ENCODE measurements at regions not wholly inside any gene's neighbourhood (a gene's known extent, or its start where the extent isn't known, plus 50 kb on each side); places are given as distances from the start of the nearest gene placed in this dataset.

DNA sequence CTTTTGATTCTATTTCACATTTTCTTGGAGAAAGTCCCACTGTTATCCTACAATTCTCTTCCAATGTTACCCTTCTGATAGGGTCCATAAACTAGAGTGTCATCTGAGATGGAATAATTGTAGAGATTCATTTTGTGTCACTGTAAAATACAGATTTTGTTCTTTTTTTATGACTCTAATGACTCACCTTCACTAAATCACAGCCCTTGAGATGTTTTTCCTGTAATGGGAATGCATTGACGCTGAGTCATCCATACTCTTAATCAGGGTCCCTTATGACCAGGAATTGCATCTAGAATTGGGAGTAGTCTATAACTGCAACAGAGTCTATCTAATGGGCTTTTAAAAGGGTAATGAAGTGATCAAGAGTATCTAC is 315.5 kb downstream of the TGFB2 start:
- Mint-ChIP-seq H3K4me3 (no peak overlapping the region), H3K9me3 (no peaks in the 10 kb centered on the region), H3K27ac (no peak overlapping the region), H3K36me3 (ENCODE audit: low read depth) (no peaks in the 10 kb centered on the region), H3K27me3 (no peaks in the 10 kb centered on the region), H3K4me1 (ENCODE audit: low read depth) (no peaks in the 10 kb centered on the region)
- intact Hi-C loops (cut with micrococcal nuclease): no loop called here
- TF ChIP-seq, protein P1, sequence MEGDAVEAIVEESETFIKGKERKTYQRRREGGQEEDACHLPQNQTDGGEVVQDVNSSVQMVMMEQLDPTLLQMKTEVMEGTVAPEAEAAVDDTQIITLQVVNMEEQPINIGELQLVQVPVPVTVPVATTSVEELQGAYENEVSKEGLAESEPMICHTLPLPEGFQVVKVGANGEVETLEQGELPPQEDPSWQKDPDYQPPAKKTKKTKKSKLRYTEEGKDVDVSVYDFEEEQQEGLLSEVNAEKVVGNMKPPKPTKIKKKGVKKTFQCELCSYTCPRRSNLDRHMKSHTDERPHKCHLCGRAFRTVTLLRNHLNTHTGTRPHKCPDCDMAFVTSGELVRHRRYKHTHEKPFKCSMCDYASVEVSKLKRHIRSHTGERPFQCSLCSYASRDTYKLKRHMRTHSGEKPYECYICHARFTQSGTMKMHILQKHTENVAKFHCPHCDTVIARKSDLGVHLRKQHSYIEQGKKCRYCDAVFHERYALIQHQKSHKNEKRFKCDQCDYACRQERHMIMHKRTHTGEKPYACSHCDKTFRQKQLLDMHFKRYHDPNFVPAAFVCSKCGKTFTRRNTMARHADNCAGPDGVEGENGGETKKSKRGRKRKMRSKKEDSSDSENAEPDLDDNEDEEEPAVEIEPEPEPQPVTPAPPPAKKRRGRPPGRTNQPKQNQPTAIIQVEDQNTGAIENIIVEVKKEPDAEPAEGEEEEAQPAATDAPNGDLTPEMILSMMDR (IDR thresholded peaks at IDR 0.05): no peak
- ChIA-PET POLR2A (no interaction called here), CTCF (no interaction called here)
- ATAC-seq (no peak), DNase-seq (no peak)

DNA sequence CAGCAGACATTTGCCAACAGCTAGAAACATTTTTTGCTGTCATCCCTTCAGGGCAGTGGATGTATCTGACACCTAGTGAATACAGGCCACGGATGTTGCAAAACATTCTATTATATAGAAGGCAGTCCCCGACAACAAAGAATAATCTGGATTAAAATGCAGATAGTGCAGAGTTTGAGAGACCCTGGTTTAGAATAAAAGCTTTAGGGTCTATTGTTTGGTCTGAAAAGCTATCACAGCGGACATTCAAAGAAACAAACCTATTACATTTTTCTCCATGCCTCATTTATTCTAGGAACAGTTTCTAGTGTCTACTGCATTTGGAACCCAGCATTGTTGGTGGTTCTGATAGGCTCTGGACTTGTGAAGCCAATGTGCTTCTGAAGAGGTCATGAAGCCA is 316.3 kb downstream of the TGFB2 start:
- POLR2A ChIA-PET: no interaction called here
- no peak for ATAC-seq
- Mint-ChIP-seq H3K36me3 (ENCODE audit: low read depth) (no peaks in the 10 kb centered on the region), H3K27ac (no peak overlapping the region), H3K9me3 (no peaks in the 10 kb centered on the region), H3K4me1 (ENCODE audit: low read depth) (no peaks in the 10 kb centered on the region), H3K27me3 (no peaks in the 10 kb centered on the region), H3K4me3 (no peak overlapping the region)
- TF ChIP-seq, protein P1 (IDR thresholded peaks at IDR 0.05): no peak
- CTCF ChIA-PET: no interaction called here
- DNase-seq: no peak
- intact Hi-C loops (cut with micrococcal nuclease): no loop called here

DNA sequence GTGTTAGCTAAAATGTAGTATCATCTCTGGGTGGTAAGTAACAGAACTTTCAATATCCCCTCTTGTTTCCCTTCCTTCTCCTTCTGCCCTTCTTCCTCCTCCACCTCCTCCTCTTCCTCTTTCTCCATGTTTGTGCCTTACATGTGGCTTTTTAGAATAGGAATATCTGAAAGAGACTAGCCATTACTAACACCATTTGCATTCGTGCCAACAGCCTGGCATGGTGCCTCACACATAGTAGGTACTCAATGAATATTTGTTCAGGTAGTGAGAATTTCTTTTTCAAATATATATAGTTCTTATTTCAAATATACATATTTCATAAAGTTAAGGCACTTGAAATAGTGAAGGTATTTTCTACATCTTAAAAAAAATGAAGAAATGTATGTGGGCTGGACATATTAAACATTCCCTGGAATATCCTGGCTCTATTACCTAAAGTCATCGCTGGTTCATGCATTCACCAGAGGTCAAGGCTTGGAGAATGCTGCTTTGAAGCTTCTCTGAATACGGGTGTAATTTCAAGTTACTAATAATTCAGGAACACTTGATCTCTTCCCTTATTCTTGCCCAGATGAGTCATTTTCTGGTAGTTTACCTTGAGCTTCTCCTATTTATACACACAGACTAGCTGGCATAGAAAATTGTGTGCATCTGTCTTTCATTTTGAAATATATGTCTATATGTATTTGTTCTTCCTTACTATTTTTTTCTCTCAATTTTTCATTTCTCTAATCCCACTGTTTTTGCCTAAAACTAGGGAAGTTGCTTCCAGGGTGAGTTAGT is 319.4 kb downstream of the TGFB2 start:
- ChIA-PET POLR2A (no interaction called here), CTCF (no interaction called here)
- Mint-ChIP-seq H3K27me3 (no peaks in the 10 kb centered on the region), H3K27ac (no peak overlapping the region), H3K4me1 (ENCODE audit: low read depth) (no peaks in the 10 kb centered on the region), H3K9me3 (peaks cover 2% of the 10 kb centered on the region), H3K36me3 (ENCODE audit: low read depth) (no peaks in the 10 kb centered on the region), H3K4me3 (no peak overlapping the region)
- ATAC-seq (no peak), DNase-seq (no peak)
- intact Hi-C loops (cut with micrococcal nuclease): no loop called here
- TF ChIP-seq, protein P1 (IDR thresholded peaks at IDR 0.05): no peak

DNA sequence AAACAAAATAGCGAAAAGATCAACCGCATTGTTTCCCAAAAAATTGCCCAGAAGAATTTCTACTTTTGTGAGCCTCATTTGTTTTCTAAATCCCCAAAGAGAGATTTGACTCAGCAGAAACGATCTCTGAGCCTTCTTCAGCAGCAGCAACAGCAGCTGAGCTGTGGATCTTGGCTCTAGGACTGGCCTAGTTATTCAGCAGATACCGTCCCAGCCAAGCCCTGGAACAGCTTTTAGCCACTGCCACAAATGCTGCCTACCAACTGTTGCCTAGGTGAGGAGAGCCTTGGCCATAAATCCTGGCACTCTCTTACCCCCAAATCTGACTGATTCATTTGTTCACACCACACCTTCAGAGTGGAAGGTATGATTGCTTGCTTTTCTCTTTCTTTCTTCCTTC is 320.1 kb downstream of the TGFB2 start:
- DNase-seq (no peak), ATAC-seq (no peak)
- H3K27me3 Mint-ChIP-seq: no peaks in the 10 kb centered on the region
- CTCF ChIA-PET: no interaction called here
- no peak overlapping the region for H3K27ac Mint-ChIP-seq
- H3K9me3 Mint-ChIP-seq: peaks cover 3% of the 10 kb centered on the region
- intact Hi-C loops (cut with micrococcal nuclease): no loop called here
- H3K4me1 Mint-ChIP-seq (ENCODE audit: low read depth): no peaks in the 10 kb centered on the region
- no peaks in the 10 kb centered on the region for H3K36me3 Mint-ChIP-seq (ENCODE audit: low read depth)
- H3K4me3 Mint-ChIP-seq: no peak overlapping the region
- POLR2A ChIA-PET: no interaction called here
- TF ChIP-seq, protein P1 (IDR thresholded peaks at IDR 0.05): no peak

DNA sequence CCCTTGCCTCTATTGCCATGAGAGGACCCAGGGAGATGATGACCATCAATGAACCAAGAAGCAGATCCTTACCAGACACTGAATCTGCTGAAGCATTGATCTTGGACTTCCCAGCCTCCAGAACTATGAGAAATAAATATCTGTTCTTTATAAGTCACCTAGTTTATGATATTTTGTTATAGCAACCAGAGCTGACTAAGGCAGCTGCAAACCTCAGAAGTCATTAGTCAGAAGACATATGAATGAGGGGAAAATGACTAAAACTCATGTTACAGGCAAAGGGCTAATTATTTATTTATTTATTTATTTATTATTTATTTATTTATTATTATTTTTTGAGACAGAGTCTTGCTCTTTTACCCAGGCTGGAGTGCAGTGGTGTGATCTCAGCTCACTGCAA is 321.1 kb downstream of the TGFB2 start:
- Mint-ChIP-seq H3K36me3 (ENCODE audit: low read depth) (no peaks in the 10 kb centered on the region), H3K4me1 (ENCODE audit: low read depth) (no peaks in the 10 kb centered on the region), H3K9me3 (peaks cover 3% of the 10 kb centered on the region), H3K27ac (no peak overlapping the region), H3K4me3 (no peak overlapping the region), H3K27me3 (no peaks in the 10 kb centered on the region)
- intact Hi-C loops (cut with micrococcal nuclease): no loop called here
- CTCF ChIA-PET: no interaction called here
- POLR2A ChIA-PET: interaction anchor here (0.6 kb wide), 1 partner anchor 628 kb away, joined by 3 read pairs; no protein-coding TSS in a partner anchor
- TF ChIP-seq, protein P1 (IDR thresholded peaks at IDR 0.05): no peak
- ATAC-seq: no peak
- no peak for DNase-seq

All from activated CD8-positive, alpha-beta T cell treated with anti-CD3 and anti-CD28 coated beads for 36 hours (primary cell).